Non-pigmented ciliary epithelial cell (primary cell): ENCODE measurements at regions not wholly inside any gene's neighbourhood (a gene's known extent, or its start where the extent isn't known, plus 50 kb on each side); places are given as distances from the start of the nearest gene placed in this dataset.
"Not testable (repeated sequence)": the region's sequence is repeated elsewhere in the genome, so short reads cannot be mapped to it uniquely, and the experiment has no call there.

ENCODE experiments used
- DNase-seq: peaks from one replicate; pipeline ENCODE4 v3.0.0-alpha.2; 2010; ENCODE audit warnings: low read depth

GRCh38 chr18:75742516-75742915 lies 315.0 kb upstream of the SMIM21 start:
- no peak for DNase-seq

DNA sequence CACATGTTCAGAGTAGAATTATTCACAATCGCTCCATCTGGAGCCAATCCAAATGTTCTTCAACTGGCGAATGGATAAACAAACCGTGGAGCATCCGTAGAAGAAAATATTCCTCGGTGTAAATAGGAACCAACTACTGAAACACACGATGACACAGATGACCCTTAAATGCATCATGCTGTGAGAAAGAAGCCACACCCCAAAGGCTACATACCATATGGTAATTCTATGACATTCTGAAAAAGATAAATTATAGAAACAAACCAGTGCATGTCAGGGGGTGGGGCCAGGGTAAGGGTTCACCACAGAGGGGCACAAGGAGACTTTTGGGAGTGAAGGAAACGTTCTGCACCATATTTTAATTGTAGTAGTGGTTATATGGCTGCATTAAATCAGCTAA lies 312.2 kb upstream of the SMIM21 start:
- DNase-seq, result no peak

DNA sequence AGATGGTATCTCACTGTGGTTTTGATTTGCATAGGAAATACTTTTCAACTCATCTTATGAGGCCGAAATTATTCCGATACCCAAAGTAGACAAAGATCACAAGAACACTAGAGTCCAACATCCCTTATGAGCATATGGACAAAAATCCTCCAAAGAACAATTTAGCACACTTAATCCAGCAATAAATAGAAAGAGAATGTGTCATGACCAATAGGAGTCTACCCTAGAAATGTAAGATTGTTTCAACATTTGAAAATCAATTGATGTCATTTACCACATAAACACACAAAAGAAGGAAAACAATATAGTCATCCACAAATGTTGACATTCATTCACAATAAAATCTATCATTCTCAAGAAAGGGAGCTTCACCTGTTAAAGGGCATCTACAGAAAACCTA lies 307.8 kb upstream of the SMIM21 start:
- DNase-seq, result no peak

GRCh38 chr18:75730249-75730648 lies 302.7 kb upstream of the SMIM21 start:
- DNase-seq, result no peak

GRCh38 chr18:75728621-75729020 lies 301.1 kb upstream of the SMIM21 start:
- no peak for DNase-seq

DNA sequence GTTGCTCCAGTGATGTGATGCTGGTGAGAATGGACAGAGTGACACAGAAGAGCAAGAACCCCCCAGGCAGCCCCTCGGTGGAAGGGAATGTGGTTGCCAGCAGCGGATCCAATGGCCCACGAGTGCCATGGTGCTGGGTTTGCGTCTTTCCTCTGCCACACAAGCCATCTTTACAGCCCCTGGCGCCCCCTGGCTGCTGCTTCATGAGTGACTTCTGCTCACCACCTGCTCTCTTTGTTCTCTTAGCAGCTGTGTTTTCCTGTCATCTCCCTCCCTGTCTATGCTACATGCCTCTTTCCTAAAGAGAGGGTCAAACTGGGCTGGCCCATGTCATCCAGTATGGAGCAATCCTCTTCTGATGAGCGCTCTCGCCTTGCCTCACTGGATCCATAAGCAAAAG lies 300.0 kb upstream of the SMIM21 start:
- DNase-seq, result no peak

- no peak for DNase-seq
These were observed 296.2 kb upstream of the SMIM21 start for GRCh38 chr18:75723521-75724340.

GRCh38 chr18:75714766-75715165 lies 287.3 kb upstream of the SMIM21 start:
- DNase-seq, result no peak

- DNase-seq, result not testable (repeated sequence)
These were observed 284.8 kb upstream of the SMIM21 start for GRCh38 chr18:75712124-75712867.

DNA sequence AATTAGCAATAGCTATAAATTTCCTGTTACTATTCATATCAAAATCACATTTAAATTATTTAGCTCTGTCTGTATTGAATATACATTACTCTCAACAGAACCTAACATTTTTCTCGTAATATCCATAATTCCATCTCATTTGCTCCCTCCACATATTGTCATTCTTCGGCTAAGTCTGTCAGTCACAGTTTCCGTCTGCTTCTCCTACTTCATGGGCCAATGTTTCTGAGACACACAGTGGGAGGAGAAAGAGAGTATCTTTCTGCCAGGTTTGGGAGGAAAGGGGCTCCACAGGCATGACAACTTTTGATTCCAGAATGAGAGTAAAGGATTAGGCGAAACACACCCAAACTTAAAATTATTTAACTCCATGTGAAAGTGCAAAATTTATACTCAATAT lies 273.1 kb upstream of the SMIM21 start:
- no peak for DNase-seq

DNA sequence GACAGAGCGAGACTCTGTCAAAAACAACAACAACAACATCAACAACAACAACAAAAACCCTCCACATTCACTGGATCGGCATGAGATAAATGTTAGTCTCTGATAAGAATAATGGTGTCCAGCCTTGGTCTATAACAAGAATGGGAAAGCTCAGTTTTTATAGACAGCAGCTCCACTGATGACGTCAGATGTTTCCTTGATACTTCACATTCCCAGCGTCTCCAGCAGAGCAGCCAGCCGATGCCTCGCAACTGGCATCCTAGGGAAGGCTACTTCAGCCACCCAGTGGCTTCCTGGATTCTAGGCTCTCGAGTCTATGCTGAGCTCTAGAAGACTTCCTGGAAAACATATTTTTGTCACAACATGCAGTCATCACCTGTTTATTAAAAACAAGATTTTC lies 271.4 kb upstream of the SMIM21 start:
- no peak for DNase-seq

GRCh38 chr18:75697493-75697892 lies 270.0 kb upstream of the SMIM21 start:
- DNase-seq, result no peak

DNA sequence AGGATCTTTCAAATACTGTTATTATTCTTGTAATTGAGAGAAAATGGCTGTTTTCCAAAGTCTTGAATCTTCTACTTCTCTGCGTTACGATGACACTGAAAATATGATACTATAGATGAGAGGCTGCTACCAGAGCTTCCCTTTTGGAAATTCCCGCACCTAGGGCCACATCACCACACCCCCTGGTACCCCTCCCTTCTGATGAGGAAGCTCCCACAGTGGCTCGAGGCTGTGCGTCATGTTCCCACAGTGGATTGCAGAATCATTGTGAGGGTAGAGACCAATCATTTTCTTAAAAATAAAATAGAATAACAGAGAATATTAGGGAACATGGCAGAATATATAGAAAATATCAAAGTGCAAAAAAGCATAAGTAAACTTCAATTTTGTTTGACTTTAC lies 268.9 kb upstream of the SMIM21 start:
- no peak for DNase-seq

- no peak for DNase-seq
These were observed 266.8 kb upstream of the SMIM21 start for GRCh38 chr18:75694292-75694691.

DNA sequence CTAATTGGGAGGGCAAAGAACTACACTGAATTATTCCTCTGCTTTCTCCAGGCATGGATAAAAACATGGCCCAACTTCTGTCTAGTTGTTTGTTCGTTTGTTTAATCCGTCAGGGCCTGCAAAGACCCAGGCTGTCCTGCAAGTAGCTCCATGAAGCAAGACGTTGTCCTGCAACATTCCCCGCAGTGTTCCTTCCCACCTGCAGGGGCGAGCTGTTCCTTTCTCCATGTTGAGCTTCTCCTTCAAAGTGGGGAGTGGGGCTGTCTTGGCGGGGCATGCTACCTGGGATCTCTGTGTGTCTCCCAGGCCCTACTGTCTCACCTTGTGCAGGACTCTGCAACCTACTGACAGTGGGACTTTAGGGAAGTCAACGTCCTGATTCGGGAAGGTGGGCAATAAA lies 264.0 kb upstream of the SMIM21 start:
- no peak for DNase-seq

DNA sequence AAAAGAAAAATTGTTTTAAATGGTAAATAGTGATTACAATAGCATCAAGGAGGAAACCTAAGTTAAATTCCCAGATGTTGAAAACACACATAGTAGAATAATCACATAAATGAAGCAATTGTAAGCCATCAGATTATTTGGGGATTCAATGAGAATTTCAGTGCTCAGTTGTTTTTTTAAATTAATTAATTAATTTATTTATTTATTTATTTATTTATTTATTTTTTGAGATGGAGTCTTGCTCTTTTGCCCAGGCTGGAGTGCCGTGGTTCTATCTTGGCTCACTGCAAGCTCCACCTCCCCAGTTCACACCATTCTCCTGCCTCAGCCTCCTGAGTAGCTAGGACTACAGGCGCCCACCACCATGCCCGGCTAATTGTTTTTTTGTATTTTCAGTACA lies 262.8 kb upstream of the SMIM21 start:
- not testable (repeated sequence) for DNase-seq

- DNase-seq, result no peak
These were observed 260.1 kb upstream of the SMIM21 start for GRCh38 chr18:75687626-75688025.

GRCh38 chr18:75683426-75683825 lies 255.9 kb upstream of the SMIM21 start:
- no peak for DNase-seq

- no peak for DNase-seq
These were observed 254.1 kb upstream of the SMIM21 start for GRCh38 chr18:75681538-75682115.

- DNase-seq, result no peak
These were observed 251.8 kb upstream of the SMIM21 start for GRCh38 chr18:75679331-75679730.

DNA sequence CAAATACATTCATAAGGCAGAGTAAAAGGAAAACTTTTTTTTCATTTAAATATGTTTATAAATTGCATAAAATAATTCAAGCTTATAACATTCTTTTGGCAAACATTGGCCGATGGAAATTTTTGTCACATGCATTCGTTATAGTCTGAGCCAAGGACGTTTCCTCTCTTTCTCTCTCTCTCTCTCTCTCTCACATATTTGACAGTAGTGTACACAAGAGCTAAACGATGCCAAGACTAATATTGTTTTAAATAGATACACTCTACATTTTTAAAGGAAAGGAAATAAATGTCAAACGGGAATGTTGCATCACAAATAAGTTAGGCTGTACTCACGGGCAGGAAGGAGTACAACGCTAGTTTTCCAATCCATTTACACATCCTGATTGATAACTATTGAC lies 251.1 kb upstream of the SMIM21 start:
- no peak for DNase-seq

DNA sequence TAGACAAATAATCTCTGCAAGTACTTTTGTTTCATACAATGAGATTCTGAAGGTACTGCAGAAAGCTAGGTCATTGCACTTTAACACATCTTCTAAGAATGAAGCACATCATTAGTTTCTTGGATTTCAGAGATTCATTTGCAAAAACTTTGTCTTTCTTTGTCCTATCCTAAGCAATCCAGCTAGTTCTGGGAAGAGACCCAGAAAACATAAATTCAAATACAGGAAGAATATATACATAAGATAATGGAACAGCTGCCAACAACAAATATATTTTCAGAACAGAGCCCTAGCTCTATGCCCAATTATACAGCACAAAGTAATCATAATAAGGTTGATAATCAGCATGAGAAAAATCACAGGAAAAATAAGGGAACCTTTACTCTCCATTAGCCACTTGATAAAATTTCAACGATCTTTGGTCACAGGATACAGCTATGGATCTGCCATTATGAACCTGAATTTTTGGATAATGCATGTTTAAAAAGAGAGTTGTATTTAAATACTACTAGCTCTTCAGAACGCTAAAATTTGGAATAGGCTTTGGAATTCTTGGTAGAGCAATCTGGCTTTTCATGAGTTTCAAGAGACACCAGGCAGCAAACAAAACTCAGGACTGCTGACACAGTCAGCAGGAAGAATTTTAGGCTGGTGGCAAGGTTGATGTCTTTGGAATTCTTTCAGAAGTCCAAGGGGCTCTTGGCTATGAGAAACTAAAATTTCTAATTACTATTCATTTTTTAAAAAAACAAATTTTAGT lies 250.4 kb upstream of the SMIM21 start:
- no peak for DNase-seq
